ENCODE measurements at regions not wholly inside any gene's neighbourhood (a gene's known extent, or its start where the extent isn't known, plus 50 kb on each side); places are given as distances from the start of the nearest gene placed in this dataset.

DNA sequence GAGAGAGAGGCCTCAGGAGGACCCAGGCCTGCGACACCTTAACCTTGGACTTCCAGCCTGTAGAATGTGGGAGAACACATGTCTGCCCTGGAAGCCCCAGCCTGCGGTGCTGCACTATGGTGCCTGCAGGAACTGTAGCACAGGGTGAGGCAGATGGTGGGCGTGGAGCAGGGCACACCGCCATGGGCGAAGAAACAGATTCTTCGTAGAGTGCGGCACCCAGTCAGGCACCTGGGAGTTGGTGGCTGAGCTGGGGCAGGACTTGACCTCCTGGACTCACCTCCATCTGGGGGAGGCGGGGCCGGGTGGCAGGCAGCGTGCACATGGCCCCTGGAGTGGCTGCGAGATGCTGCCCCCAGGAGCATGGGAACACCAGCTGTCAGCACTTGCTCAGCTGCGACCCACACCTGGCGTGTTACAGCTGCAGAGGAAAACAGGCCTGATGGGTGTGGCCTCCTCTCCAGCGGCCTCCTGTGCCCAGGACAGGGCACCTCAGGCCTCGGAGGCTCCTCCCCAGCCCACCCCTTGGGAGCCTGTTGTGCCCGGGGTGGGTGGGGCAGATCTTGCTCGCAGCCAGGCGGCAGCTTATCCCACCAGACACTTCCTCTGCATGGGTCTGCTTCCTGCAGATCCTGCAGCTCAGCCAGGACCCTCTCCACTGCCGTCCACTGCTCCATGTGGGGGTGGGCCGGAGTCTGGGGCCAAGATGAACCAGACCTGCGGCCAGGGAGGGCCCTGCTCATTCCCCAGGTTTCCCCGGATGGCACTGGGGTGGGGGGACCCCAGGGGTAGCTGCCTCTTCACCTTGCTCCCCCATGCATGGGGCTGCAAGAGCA lies 80.4 kb downstream of the MYEOV start:
- TF ChIP-seq, protein P1, sequence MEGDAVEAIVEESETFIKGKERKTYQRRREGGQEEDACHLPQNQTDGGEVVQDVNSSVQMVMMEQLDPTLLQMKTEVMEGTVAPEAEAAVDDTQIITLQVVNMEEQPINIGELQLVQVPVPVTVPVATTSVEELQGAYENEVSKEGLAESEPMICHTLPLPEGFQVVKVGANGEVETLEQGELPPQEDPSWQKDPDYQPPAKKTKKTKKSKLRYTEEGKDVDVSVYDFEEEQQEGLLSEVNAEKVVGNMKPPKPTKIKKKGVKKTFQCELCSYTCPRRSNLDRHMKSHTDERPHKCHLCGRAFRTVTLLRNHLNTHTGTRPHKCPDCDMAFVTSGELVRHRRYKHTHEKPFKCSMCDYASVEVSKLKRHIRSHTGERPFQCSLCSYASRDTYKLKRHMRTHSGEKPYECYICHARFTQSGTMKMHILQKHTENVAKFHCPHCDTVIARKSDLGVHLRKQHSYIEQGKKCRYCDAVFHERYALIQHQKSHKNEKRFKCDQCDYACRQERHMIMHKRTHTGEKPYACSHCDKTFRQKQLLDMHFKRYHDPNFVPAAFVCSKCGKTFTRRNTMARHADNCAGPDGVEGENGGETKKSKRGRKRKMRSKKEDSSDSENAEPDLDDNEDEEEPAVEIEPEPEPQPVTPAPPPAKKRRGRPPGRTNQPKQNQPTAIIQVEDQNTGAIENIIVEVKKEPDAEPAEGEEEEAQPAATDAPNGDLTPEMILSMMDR (conservative IDR thresholded peaks at IDR 0.05; ENCODE audit: low read depth, low read length): no peak
- TF ChIP-seq, protein P2, sequence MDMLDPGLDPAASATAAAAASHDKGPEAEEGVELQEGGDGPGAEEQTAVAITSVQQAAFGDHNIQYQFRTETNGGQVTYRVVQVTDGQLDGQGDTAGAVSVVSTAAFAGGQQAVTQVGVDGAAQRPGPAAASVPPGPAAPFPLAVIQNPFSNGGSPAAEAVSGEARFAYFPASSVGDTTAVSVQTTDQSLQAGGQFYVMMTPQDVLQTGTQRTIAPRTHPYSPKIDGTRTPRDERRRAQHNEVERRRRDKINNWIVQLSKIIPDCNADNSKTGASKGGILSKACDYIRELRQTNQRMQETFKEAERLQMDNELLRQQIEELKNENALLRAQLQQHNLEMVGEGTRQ (IDR thresholded peaks at IDR 0.05; ENCODE audit: low read depth, low read length): no peak
- TF ChIP-seq BHLHE40 (IDR thresholded peaks at IDR 0.05; ENCODE audit: low read depth, low read length): no peak
- TF ChIP-seq, protein P3, sequence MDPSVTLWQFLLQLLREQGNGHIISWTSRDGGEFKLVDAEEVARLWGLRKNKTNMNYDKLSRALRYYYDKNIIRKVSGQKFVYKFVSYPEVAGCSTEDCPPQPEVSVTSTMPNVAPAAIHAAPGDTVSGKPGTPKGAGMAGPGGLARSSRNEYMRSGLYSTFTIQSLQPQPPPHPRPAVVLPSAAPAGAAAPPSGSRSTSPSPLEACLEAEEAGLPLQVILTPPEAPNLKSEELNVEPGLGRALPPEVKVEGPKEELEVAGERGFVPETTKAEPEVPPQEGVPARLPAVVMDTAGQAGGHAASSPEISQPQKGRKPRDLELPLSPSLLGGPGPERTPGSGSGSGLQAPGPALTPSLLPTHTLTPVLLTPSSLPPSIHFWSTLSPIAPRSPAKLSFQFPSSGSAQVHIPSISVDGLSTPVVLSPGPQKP (IDR thresholded peaks at IDR 0.05; ENCODE audit: borderline replicate concordance, low read depth, low read length): no peak
- no peak for TF ChIP-seq RFX5 (IDR thresholded peaks at IDR 0.05; ENCODE audit: low read depth, low read length)
- TF ChIP-seq MXI1 (IDR thresholded peaks at IDR 0.05; ENCODE audit: borderline replicate concordance, low read depth, low read length): no peak
- no peak for TF ChIP-seq POLR2A (IDR thresholded peaks at IDR 0.05; ENCODE audit: low read depth, low read length)
- TF ChIP-seq MAFK (IDR thresholded peaks at IDR 0.05; ENCODE audit: low read depth, low read length): no peak

All from IMR-90 (cell line).